HT1080 (cell line): ENCODE measurements at regions not wholly inside any gene's neighbourhood (a gene's known extent, or its start where the extent isn't known, plus 50 kb on each side); places are given as distances from the start of the nearest gene placed in this dataset.
"Not testable (repeated sequence)": the region's sequence is repeated elsewhere in the genome, so short reads cannot be mapped to it uniquely, and the experiment has no call there.

ENCODE experiments used
- DNase-seq: peaks from one replicate; pipeline ENCODE4 v3.0.0-alpha.2; 2015; ENCODE audit warnings: low read depth

- no peak for DNase-seq
These were observed 50.4 kb upstream of the TRAM1L1 start for GRCh38 chr4:117135634-117136354.

DNA sequence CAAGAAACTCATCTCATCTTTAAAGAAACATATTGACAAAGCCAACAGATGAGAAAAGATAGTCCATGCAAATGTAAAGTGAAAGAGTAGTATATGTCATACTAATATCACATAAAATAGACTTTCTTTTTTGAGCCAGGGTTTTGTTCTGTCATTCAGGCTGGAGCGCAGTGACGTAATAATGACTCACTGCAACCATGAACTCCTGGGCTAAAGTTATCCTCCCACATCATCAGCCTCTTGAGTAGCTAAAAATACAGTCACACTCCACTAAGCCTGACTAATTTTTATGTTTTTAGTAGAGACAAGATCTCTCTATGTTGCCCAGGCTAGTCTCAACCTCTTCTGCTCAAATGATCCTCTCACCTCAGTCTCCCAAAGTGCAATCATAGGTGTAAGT, 51.8 kb upstream of the TRAM1L1 start:
- peak; percentile 95 for DNase-seq

DNA sequence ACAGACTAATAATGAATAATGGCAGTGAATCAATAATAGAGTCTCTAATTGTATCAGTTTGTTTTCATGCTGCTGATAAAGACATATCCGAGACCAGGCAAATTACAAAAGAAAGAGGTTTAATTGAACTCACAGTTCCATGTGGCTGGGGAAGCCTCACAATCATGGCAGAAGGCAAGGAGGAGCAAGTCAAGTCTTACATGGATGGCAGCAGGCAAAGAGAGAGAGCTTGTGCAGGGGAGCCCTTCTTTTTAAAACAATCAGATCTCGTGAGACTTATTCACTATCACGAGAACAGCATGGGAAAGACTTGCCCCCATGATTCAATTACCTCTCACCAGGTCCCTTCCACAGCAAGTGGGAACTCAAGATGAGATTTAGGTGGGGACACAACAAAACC, 53.4 kb upstream of the TRAM1L1 start:
- DNase-seq, result not testable (repeated sequence)

DNA sequence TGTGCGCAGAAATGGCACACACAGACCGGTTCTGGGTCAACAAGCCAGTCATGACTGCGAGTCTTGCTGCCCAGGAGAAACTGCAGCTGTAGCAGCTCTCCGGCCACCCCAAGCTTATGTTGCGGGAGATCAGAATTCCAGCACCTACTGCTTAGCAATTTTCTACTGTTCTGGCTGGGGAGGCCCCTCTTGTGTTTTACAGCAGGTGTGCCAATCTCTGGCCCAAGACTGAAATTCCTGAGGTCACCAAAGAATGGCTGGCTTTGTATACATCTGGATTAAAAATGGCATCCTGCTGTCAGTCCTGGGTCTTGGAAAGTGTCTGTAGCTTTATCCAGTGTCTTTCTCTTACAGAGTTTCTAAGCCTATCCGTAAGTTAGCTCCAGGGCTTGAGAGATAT, 68.9 kb upstream of the TRAM1L1 start:
- no peak for DNase-seq

DNA sequence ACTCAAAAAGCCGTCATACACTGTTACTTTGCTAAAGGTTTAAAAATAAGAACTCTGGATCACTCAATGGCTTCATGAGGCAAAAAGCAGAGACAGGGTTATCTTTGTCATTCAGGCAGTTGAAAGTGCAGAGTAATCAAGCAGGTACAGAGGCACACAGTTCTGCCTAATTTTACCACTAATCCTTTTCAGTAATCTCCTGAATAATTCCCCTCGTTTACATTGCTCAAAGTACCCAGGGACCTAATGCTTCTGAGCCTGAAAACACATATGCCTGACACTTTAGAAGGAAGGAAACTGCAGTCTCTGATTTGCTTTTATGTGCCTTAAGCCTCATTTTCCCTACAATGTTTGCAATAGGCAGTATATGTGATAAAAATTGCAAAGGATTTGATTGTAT, 71.4 kb upstream of the TRAM1L1 start:
- no peak for DNase-seq

DNA sequence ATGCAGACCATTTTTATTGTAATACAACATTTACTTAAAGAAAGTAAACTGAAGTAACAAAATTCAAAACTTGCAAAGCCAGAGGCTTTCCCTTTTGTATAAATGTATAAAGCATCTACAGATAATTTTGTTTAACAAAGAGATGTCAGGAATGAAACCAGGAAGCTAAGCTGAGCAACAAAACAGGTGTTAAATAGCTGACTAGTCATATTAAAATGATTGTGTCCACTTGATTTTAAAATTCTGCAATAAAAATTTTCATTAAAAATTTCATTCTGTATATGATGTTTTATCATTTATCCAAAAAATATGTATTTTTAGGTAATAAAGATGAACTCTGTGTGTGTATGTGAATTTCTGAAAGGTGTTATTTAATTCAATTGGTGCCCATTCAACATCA, 72.0 kb upstream of the TRAM1L1 start:
- DNase-seq, result no peak

- DNase-seq, result no peak
These were observed 77.6 kb upstream of the TRAM1L1 start for GRCh38 chr4:117162976-117163375.

DNA sequence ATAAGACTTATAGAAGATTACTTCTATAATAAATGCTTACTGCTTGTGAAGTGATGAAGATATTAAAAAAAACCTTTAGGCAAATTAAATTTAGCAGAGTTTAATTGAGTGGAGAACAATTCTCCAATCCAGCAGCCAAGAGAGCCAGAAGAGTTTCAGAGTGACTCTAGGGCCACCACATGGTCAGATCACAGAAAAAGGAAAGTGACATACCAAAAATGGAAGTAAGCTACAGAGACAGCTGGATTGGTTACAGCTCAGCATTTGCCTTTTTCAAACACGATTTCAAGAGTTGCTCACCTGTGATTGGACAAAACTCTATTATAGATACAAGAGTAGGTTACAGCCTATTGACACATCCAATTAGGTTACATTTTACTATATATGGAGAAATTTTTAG, 79.0 kb upstream of the TRAM1L1 start:
- DNase-seq, result no peak

DNA sequence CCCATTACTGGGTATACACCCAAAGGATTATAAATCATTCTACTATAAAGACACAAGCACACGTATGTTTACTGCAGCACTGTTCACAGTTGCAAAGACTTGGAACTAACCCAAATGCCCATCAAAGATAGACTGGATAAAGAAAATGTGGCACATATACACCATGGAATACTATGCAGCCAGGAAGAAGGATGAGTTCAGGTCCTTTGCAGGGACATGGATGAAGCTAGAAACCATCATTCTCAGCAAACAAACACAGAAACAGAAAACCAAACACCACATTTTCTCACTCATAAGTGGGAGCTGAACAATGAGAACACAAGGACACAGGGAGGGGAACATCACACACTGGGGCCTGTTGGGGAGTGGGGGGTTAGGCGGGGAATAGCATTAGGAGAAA, 90.0 kb upstream of the TRAM1L1 start:
- not testable (repeated sequence) for DNase-seq

DNA sequence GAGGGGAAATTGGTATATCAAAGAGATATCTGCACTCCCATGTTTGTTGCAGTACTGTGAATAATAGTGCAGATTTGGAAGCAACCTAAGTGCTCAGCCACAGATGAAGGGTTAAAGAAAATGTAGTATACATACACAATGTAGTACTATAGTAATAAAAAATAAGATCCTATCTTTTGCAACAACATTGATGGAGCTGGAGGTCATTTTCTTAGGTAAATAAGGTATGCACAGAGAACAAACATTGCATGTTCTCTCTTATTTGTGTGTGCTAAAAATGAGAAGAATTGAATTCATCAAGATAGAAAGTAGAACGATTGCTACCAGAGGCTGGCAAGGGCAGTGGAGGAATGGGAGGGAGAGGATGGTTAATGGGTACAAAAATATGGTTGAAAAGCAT, 117.9 kb upstream of the TRAM1L1 start:
- no peak for DNase-seq

DNA sequence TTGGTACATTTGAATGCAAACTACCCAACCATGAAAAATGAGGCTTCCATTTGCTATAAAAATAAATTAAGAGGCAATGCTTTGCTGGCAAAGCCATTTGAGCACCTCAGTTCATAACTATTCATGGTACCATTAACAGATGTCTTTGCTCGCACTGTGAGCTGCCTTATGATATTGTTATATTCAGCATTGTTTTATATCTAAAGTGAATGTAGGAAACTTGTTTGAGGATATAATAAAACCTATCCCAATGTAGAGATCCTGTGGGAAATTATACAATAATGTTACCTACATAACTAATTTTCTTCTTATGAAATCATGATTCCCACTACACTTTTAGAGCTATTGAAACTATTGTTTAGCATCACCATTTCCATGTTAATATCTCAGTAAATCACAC, 125.2 kb upstream of the TRAM1L1 start:
- no peak for DNase-seq

DNA sequence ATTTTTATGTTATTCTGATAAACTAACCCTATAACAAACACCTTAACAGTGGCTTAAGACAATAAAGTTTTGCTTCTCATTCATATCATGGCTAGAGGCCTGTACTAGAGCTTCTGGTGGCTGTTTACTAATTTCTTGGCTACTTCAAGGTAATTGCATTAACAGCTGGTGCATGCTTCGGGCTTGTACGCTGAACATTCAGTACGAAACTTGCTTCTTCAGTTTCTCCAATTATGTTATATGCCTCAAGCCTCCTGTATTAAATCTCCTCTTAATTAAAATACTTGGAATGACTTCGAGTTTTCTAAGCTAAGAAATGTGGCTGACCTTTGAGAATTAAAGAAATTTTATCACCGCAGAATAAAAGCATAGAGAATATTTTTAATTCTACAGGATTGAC, 138.9 kb upstream of the TRAM1L1 start:
- no peak for DNase-seq

DNA sequence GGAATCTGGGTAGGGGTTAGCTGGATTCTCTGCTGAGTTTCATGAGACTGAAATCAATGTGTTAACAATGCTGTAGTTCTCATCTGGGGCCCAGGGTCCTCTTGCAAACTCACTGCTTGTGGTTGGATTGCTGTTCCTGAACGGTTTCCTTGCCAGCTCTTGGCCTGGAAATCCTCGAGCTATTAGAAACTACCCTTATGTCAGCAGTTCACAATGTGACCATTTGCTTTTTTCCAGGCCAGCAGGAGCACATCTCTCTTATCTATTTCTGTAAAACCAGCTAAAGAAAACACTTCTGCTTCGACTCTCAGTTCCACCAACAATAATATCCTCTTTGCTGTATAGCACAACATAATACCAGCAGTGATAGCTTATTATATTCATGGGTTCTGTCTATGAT, 140.1 kb upstream of the TRAM1L1 start:
- no peak for DNase-seq

DNA sequence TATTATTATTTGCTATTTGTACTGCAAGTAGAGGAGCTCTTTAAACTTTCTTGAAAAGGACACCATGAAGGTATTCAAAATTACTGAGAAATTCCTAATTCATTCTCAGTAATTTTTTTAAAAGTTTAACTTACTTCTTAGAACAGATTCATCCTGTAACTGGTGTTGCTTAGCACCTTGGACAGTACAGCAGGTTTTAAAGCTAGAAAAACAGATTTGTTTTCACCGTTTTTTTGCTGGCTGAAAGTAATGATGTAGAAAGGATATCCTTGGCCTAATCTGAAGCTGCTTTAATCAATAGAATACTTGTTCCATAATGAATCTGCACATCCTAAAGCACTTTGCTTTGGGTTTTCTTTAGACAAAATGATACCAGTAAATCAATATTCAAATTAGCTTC, 142.5 kb upstream of the TRAM1L1 start:
- DNase-seq, result no peak

- no peak for DNase-seq
These were observed 154.1 kb upstream of the TRAM1L1 start for GRCh38 chr4:117239434-117239833.

- DNase-seq, result no peak
These were observed 164.0 kb upstream of the TRAM1L1 start for GRCh38 chr4:117249333-117249732.

GRCh38 chr4:117264072-117264471, 178.7 kb upstream of the TRAM1L1 start:
- DNase-seq, result no peak

GRCh38 chr4:117267317-117267716, 181.9 kb upstream of the TRAM1L1 start:
- DNase-seq, result no peak

DNA sequence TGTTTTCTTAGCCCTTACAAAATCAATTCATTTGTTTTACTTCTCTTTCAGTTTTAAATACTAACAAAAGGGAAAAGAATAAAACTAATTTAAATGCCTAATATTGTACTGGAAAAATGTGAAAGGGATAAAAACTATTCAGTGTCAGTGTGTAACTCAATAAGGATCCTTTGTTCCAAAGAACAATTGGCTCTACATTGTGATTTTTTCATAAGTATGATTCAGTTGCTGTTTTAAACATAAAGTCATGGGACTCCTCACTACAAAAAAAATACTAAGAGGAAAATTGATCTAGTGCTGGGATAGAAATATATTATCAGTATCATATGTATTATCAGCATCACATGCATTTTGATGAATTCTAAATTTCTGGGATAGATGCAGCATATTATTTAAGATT, 199.4 kb upstream of the TRAM1L1 start:
- DNase-seq, result no peak

GRCh38 chr4:117293784-117294183, 208.4 kb upstream of the TRAM1L1 start:
- no peak for DNase-seq

DNA sequence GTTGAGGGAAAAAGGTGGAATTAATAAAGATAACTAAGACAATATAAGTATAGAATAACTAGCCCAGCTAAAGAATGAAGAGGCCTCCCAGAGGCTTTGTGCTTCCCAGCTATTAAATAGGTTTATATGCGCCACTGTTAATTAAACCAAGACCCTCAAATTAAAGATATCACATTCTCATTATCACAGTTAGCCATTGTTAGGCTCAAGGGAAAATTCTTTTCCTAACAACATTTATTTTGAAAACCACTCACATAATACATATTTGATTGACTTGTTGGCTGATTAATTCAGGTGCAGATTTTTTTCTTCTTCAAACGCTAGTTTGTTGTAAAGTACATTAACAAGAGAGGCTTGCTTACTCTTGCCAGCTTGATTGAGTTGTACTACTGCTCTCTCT, 216.8 kb upstream of the TRAM1L1 start:
- no peak for DNase-seq

GRCh38 chr4:117311215-117311614, 225.8 kb upstream of the TRAM1L1 start:
- DNase-seq, result no peak

DNA sequence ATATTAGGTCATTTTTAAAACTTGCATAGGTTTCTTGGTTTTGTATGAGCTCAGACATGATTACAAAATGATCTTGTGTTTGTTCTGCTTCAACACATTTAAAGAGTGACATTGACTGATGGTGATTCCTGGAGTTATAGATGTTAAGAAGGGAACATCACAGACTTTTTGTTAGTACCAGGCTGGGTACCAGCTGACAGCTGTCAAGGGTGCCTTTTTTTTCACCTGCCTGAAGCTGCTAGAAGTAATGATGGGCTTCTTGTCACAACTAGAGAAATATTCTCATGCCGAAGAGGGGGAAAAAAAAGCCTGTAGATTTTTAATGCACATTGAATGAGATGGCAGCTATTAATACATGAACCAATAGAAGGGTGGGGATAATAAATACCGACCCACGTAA, 226.6 kb upstream of the TRAM1L1 start:
- DNase-seq, result no peak
